Suprapubic skin (tissue), 4 donors: ENCODE measurements at regions not wholly inside any gene's neighbourhood (a gene's known extent, or its start where the extent isn't known, plus 50 kb on each side); places are given as distances from the start of the nearest gene placed in this dataset.

Source experiments
- CTCF ChIP-seq, 2 donors: fragments of 200-600 bp in 1 of 2; fragments of 450-650 bp in 1 of 2; sonication (generic) in 1 of 2; IDR thresholded peaks; one replicate each; pipeline ENCODE4 v1.5.1; 2016 to 2019; ENCODE audit warnings: antibody characterized with exemption in 2 of 2, mild to moderate bottlenecking in 1 of 2, moderate library complexity in 1 of 2
- EP300 ChIP-seq: sonication (generic); formaldehyde crosslinking; IDR thresholded peaks from one replicate; pipeline ENCODE4 v1.6.1; 2017; ENCODE audit warnings: antibody characterized with exemption
- POLR2AphosphoS5 ChIP-seq, 3 donors: sonication (generic); formaldehyde crosslinking; IDR thresholded peaks; one replicate each; pipeline ENCODE4 v1.6.1; 2017; ENCODE audit warnings: antibody characterized with exemption in 3 of 3

- TF ChIP-seq CTCF (IDR thresholded peaks at IDR 0.05) = no peak
- TF ChIP-seq POLR2AphosphoS5 (IDR thresholded peaks at IDR 0.05) = no peak
- no peak for TF ChIP-seq EP300
Observed at GRCh38 chr15:69751566-69751965, 298.9 kb downstream of the RPLP1 start.
